HL-60 (cell line): ENCODE measurements at regions not wholly inside any gene's neighbourhood (a gene's known extent, or its start where the extent isn't known, plus 50 kb on each side); places are given as distances from the start of the nearest gene placed in this dataset.

ENCODE experiments used
- CTCF ChIP-seq: IDR thresholded peaks from one replicate; pipeline ENCODE4 v1.5.1; 2011; ENCODE audit warnings: low read length, control low read depth, inconsistent platforms; ENCODE audit not compliant: insufficient read depth
- GABPA ChIP-seq: IDR thresholded peaks from 2 replicates; pipeline ENCODE4 v1.6.1; 2012; ENCODE audit warnings: low read depth
- POLR2AphosphoS5 ChIP-seq: IDR thresholded peaks from 2 replicates; pipeline ENCODE4 v1.6.1; 2012; ENCODE audit warnings: low read depth
- SPI1 ChIP-seq: IDR thresholded peaks from 2 replicates; pipeline ENCODE4 v1.6.1; 2012; ENCODE audit warnings: low read depth, mild to moderate bottlenecking, borderline replicate concordance
- TF ChIP-seq, protein P1 (sequence below): IDR thresholded peaks from 2 replicates; pipeline ENCODE4 v1.6.1; 2012; ENCODE audit warnings: low read depth; ENCODE audit not compliant: insufficient replicate concordance

DNA sequence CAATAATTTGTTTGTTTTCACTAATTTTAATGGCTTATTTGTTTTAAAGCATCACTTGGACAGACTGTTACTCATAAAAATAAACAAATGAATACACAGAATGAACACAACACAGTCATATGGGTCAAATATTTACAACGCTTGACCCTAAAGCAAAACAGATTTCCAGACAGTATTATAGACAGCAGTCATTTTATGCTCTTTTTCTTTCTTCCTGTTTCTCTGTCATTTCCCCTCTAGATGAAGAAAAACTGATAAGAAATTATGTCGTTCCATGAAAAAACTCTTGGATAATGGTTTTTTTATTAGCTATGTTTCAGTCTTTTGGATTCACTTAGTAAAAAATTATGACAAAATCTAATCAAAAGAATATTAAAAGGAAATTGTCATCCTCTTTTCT is 297.3 kb upstream of the NEGR1 start:
- TF ChIP-seq GABPA (no peak), CTCF (no peak), SPI1 (no peak), POLR2AphosphoS5 (no peak)
- TF ChIP-seq, protein P1, sequence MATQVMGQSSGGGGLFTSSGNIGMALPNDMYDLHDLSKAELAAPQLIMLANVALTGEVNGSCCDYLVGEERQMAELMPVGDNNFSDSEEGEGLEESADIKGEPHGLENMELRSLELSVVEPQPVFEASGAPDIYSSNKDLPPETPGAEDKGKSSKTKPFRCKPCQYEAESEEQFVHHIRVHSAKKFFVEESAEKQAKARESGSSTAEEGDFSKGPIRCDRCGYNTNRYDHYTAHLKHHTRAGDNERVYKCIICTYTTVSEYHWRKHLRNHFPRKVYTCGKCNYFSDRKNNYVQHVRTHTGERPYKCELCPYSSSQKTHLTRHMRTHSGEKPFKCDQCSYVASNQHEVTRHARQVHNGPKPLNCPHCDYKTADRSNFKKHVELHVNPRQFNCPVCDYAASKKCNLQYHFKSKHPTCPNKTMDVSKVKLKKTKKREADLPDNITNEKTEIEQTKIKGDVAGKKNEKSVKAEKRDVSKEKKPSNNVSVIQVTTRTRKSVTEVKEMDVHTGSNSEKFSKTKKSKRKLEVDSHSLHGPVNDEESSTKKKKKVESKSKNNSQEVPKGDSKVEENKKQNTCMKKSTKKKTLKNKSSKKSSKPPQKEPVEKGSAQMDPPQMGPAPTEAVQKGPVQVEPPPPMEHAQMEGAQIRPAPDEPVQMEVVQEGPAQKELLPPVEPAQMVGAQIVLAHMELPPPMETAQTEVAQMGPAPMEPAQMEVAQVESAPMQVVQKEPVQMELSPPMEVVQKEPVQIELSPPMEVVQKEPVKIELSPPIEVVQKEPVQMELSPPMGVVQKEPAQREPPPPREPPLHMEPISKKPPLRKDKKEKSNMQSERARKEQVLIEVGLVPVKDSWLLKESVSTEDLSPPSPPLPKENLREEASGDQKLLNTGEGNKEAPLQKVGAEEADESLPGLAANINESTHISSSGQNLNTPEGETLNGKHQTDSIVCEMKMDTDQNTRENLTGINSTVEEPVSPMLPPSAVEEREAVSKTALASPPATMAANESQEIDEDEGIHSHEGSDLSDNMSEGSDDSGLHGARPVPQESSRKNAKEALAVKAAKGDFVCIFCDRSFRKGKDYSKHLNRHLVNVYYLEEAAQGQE: no peak
